Endodermal cell (in vitro differentiated cells): ENCODE measurements at regions not wholly inside any gene's neighbourhood (a gene's known extent, or its start where the extent isn't known, plus 50 kb on each side); places are given as distances from the start of the nearest gene placed in this dataset.

ENCODE experiments used
- DNase-seq: peaks from one replicate; pipeline ENCODE4 v3.0.0-alpha.2; 2017
- H3K27ac ChIP-seq: 2 replicates; pipeline ENCODE4 v1.5.1; 2013; ENCODE audit warnings: mild to moderate bottlenecking, low read depth, low read length, moderate library complexity
- H3K27me3 ChIP-seq: 2 replicates; pipeline ENCODE4 v1.6.1; 2013; ENCODE audit warnings: mild to moderate bottlenecking, low read length, moderate library complexity; ENCODE audit not compliant: insufficient read depth, control insufficient read depth, poor library complexity, severe bottlenecking
- H3K36me3 ChIP-seq: 2 replicates; pipeline ENCODE4 v1.7.0; 2013; ENCODE audit warnings: mild to moderate bottlenecking, low read length, moderate library complexity; ENCODE audit not compliant: control insufficient read depth, insufficient read depth
- H3K4me1 ChIP-seq: one replicate; pipeline ENCODE4 v1.7.0; 2013; ENCODE audit warnings: low read length; ENCODE audit not compliant: control insufficient read depth, insufficient read depth
- H3K4me3 ChIP-seq: 2 replicates; pipeline ENCODE4 v1.5.1; 2013; ENCODE audit warnings: mild to moderate bottlenecking, low read length, moderate library complexity
- H3K9ac ChIP-seq: 2 replicates; pipeline ENCODE4 v1.6.1; 2013; ENCODE audit warnings: mild to moderate bottlenecking, low read length, moderate library complexity; ENCODE audit not compliant: poor library complexity, severe bottlenecking; ENCODE audit errors: extremely low read depth
- H3K9me3 ChIP-seq: 2 replicates; pipeline ENCODE4 v1.6.1; 2013; ENCODE audit warnings: mild to moderate bottlenecking, low read length, moderate library complexity; ENCODE audit not compliant: control insufficient read depth
- H3K27ac Mint-ChIP-seq: 2 replicates; pipeline ENCODE4 v1.8.0; 2020; ENCODE audit warnings: mixed read lengths
- H3K27me3 Mint-ChIP-seq: 2 replicates; pipeline ENCODE4 v1.8.0; 2021; ENCODE audit warnings: mild to moderate bottlenecking, mixed read lengths; ENCODE audit not compliant: insufficient read depth
- H3K36me3 Mint-ChIP-seq: 2 replicates; pipeline ENCODE4 v1.8.0; 2020; ENCODE audit warnings: low read depth, mixed read lengths
- H3K4me1 Mint-ChIP-seq: 2 replicates; pipeline ENCODE4 v1.8.0; 2020; ENCODE audit warnings: mixed read lengths
- H3K4me3 Mint-ChIP-seq: 2 replicates; pipeline ENCODE4 v1.8.0; 2020; ENCODE audit warnings: mild to moderate bottlenecking, moderate library complexity, mixed read lengths
- H3K9me3 Mint-ChIP-seq: 2 replicates; pipeline ENCODE4 v1.8.0; 2020; ENCODE audit warnings: mild to moderate bottlenecking, mixed read lengths
- WGBS, 2 experiments: methylation state at CpG; one replicate each; pipeline versions ENCODE4 v1.1.5 to v1.1.7; 2013; ENCODE audit warnings: missing lambda C conversion rate in 2 of 2, mixed read lengths in 1 of 2; ENCODE audit not compliant: insufficient coverage in 1 of 2, insufficient read length in 1 of 2; 5-methylcytosine and 5-hydroxymethylcytosine counted together
- TF ChIP-seq, protein P1 (sequence below): fragments of 200-600 bp; sonication (generic); conservative IDR thresholded peaks from 2 replicates; pipeline ENCODE4 v1.5.0; 2021; ENCODE audit warnings: antibody characterized with exemption, mild to moderate bottlenecking

DNA sequence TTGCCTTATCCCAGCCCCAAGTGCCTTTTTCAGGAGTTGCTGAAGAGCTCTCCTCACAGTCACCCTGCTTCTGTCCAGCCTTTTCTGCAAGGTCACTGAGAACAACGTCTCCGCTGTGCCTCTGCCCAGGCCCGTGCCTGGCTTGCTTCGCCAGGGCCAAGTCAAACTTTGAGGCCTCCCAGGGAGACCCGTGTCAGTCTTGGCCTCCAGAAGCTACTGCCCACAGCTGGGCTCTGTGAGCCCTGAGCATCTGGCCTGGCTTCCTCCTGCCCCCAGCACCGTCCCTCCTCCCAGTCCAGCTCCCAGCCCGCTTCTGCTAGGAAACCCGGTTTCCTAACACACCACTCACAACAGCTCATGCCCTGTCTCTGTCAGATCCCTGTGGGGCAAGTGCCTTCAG lies 165.9 kb downstream of the TEX29 start:
- WGBS, 2 experiments = 91 to 100% methylated on average over 1 to 8 of the region's 8 CpGs
- peaks cover 14% of the 10 kb centered on the region for H3K9me3 ChIP-seq
- peaks cover 33% of the 10 kb centered on the region for H3K9me3 Mint-ChIP-seq

GRCh38 chr13:111486801-111487200 lies 166.4 kb downstream of the TEX29 start:
- H3K27ac ChIP-seq = no peak overlapping the region
- H3K36me3 Mint-ChIP-seq = no peaks in the 10 kb centered on the region
- H3K4me1 ChIP-seq = no peaks in the 10 kb centered on the region
- H3K9me3 ChIP-seq = peaks cover 14% of the 10 kb centered on the region
- peaks cover 8% of the 10 kb centered on the region for H3K4me1 Mint-ChIP-seq
- H3K4me3 Mint-ChIP-seq = no peak overlapping the region
- no peaks in the 10 kb centered on the region for H3K27me3 ChIP-seq
- DNase-seq = no peak
- no peaks in the 10 kb centered on the region for H3K36me3 ChIP-seq
- H3K4me3 ChIP-seq = no peak overlapping the region
- H3K9ac ChIP-seq = no peak overlapping the region
- H3K27me3 Mint-ChIP-seq = peaks cover 2% of the 10 kb centered on the region
- H3K27ac Mint-ChIP-seq = no peak overlapping the region
- TF ChIP-seq, protein P1, sequence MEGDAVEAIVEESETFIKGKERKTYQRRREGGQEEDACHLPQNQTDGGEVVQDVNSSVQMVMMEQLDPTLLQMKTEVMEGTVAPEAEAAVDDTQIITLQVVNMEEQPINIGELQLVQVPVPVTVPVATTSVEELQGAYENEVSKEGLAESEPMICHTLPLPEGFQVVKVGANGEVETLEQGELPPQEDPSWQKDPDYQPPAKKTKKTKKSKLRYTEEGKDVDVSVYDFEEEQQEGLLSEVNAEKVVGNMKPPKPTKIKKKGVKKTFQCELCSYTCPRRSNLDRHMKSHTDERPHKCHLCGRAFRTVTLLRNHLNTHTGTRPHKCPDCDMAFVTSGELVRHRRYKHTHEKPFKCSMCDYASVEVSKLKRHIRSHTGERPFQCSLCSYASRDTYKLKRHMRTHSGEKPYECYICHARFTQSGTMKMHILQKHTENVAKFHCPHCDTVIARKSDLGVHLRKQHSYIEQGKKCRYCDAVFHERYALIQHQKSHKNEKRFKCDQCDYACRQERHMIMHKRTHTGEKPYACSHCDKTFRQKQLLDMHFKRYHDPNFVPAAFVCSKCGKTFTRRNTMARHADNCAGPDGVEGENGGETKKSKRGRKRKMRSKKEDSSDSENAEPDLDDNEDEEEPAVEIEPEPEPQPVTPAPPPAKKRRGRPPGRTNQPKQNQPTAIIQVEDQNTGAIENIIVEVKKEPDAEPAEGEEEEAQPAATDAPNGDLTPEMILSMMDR = no peak
- H3K9me3 Mint-ChIP-seq = peaks cover 33% of the 10 kb centered on the region
- 92 to 93% methylated on average over 5 to 6 of the region's 6 CpGs for WGBS, 2 experiments

More for the DNA sequence above, 165.9 kb downstream of the TEX29 start:
- DNase-seq = no peak
- Histone ChIP-seq H3K9ac (no peak overlapping the region), H3K4me3 (no peak overlapping the region), H3K4me1 (no peaks in the 10 kb centered on the region), H3K36me3 (no peaks in the 10 kb centered on the region), H3K27ac (no peak overlapping the region), H3K27me3 (no peaks in the 10 kb centered on the region)
- Mint-ChIP-seq H3K4me3 (no peak overlapping the region), H3K36me3 (no peaks in the 10 kb centered on the region), H3K4me1 (peaks cover 8% of the 10 kb centered on the region), H3K27me3 (peaks cover 2% of the 10 kb centered on the region), H3K27ac (no peak overlapping the region)
- TF ChIP-seq, protein P1 = no peak

DNA sequence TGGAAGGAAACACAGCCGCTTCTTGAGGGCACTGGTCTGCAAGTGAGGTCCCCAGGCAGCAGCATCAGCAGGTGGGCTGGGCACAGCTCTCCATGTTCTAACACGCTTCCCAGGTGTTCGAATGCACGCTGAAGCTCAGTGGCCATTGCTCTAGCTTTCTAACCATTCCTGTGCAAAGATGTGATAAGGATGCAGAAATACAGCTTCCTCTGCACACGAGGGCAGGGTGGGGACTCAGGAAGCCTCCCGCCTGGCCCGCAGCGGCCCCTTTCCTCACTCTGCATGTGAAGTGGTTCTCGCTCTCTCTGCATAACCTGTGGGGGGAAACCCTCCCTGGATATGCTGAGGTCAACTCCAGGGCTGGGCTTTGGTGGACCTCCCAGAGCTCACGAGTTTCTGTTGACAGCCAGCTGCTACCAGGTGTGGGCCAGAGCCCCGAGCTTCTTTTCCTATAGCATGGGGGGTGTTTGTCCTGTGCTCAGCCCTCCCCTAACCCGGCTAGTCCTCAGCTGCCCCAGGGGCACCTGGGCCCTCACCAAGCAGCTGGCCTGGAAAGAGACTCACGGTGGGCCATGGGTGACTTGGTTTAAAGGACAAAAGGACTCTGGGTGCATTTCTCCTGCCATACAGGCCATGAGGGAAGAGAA lies 168.2 kb downstream of the TEX29 start:
- 82 to 84% methylated on average over 10 to 13 of the region's 13 CpGs for WGBS, 2 experiments
- no peak for DNase-seq
- Mint-ChIP-seq H3K4me3 (no peak overlapping the region), H3K9me3 (peaks cover 33% of the 10 kb centered on the region), H3K36me3 (no peaks in the 10 kb centered on the region), H3K4me1 (peaks cover 8% of the 10 kb centered on the region), H3K27ac (no peak overlapping the region), H3K27me3 (peaks cover 2% of the 10 kb centered on the region)
- Histone ChIP-seq H3K9me3 (peaks cover 14% of the 10 kb centered on the region), H3K4me1 (no peaks in the 10 kb centered on the region), H3K9ac (no peak overlapping the region), H3K27me3 (no peaks in the 10 kb centered on the region), H3K36me3 (no peaks in the 10 kb centered on the region), H3K27ac (no peak overlapping the region), H3K4me3 (no peak overlapping the region)
- TF ChIP-seq, protein P1 = no peak
